Endothelial cell of umbilical vein (primary cell): ENCODE measurements at regions not wholly inside any gene's neighbourhood (a gene's known extent, or its start where the extent isn't known, plus 50 kb on each side); places are given as distances from the start of the nearest gene placed in this dataset.

Source experiments
- BruUV-seq: library from RNA; stranded (reverse); fragments of 400-500 nt; replicated peaks from 2 replicates; lab custom pipeline; 2021; lab: Mats Ljungman, UMichigan
- CTCF ChIA-PET: fragments of 300-600, 350-600 bp; sonication (Branson Sonifier 250); formaldehyde crosslinking; loops from one replicate; lab custom pipeline; 2021; ENCODE audit warnings: antibody characterized with exemption, inconsistent platforms; lab: Charles Lee
- POLR2A ChIA-PET: fragments of 300-600, 350-600 bp; sonication (Branson Sonifier 250); formaldehyde crosslinking; loops from one replicate; lab custom pipeline; 2021; ENCODE audit warnings: antibody characterized with exemption, inconsistent platforms; lab: Charles Lee
- DNase-seq: peaks from one replicate; pipeline ENCODE4 v3.0.0-alpha.2; 2011; ENCODE audit warnings: low read depth, low spot score
- FAIRE-seq: peaks from 2 replicates; lab custom pipeline; 2011; peaks lifted over from hg19 to GRCh38; lab: Jason Lieb, UNC
- H2AFZ ChIP-seq: 2 replicates; pipeline ENCODE4 v1.6.0; 2012; ENCODE audit warnings: low read depth, low read length, control low read depth, inconsistent platforms
- H3K27ac ChIP-seq: 2 replicates; pipeline ENCODE4 v1.5.1; 2011; ENCODE audit warnings: low read depth, mild to moderate bottlenecking, control low read depth, low read length, moderate library complexity; ENCODE audit not compliant: insufficient read depth
- H3K27me3 ChIP-seq, 2 experiments: 2 replicates each; pipeline versions ENCODE4 v1.6.0 to v1.6.1; 2011; ENCODE audit warnings: low read length in 2 of 2, mixed read lengths in 1 of 2; ENCODE audit not compliant: control insufficient read depth in 2 of 2, insufficient read depth in 2 of 2
- H3K36me3 ChIP-seq, 2 experiments: 2 replicates in 1 of 2; 3 replicates in 1 of 2; pipeline ENCODE4 v1.5.1; 2011; ENCODE audit warnings: low read length in 2 of 2, mild to moderate bottlenecking in 1 of 2, moderate library complexity in 1 of 2; ENCODE audit not compliant: control insufficient read depth in 2 of 2, insufficient read depth in 2 of 2; ENCODE audit errors: extremely low read depth in 1 of 2
- H3K4me1 ChIP-seq: 3 replicates; pipeline ENCODE4 v1.5.1; 2011; ENCODE audit warnings: mild to moderate bottlenecking, low read length; ENCODE audit not compliant: control insufficient read depth, insufficient read depth; ENCODE audit errors: extremely low read depth
- H3K4me2 ChIP-seq: 2 replicates; pipeline ENCODE4 v1.6.1; 2011; ENCODE audit warnings: low read length, control low read depth, mixed read lengths; ENCODE audit not compliant: insufficient read depth
- H3K4me3 ChIP-seq, 3 experiments: fragments of 200-600 bp in 1 of 3; sonication (generic), shearing (Covaris generic) in 1 of 3; replicated peaks in 1 of 3; 2 replicates each; pipeline ENCODE4 v1.5.1; 2011 to 2016; ENCODE audit warnings: control low read depth in 3 of 3, low read length in 3 of 3, mild to moderate bottlenecking in 2 of 3, inconsistent platforms in 1 of 3, low read depth in 1 of 3, moderate library complexity in 1 of 3; ENCODE audit not compliant: insufficient read depth in 1 of 3
- H3K79me2 ChIP-seq: 2 replicates; pipeline ENCODE4 v1.6.0; 2012; ENCODE audit warnings: low read length, inconsistent platforms; ENCODE audit not compliant: control insufficient read depth, insufficient read depth
- H3K9ac ChIP-seq: replicated peaks from 2 replicates; pipeline ENCODE3; 2011; ENCODE audit warnings: low read length, control low read depth; ENCODE audit not compliant: insufficient read depth; ENCODE audit errors: extremely low read depth
- H3K9me1 ChIP-seq: replicated peaks from 3 replicates; pipeline ENCODE4 v1.6.0; 2011; ENCODE audit warnings: mild to moderate bottlenecking, low read length; ENCODE audit not compliant: control insufficient read depth, insufficient read depth; ENCODE audit errors: extremely low read depth
- H3K9me3 ChIP-seq: replicated peaks from 2 replicates; pipeline ENCODE4 v1.5.1; 2012; ENCODE audit warnings: low read length, inconsistent platforms; ENCODE audit not compliant: control insufficient read depth, insufficient read depth
- H4K20me1 ChIP-seq: replicated peaks from 2 replicates; pipeline ENCODE3; 2011; ENCODE audit warnings: mild to moderate bottlenecking, low read length; ENCODE audit not compliant: control insufficient read depth, insufficient read depth; ENCODE audit errors: extremely low read depth
- CTCF ChIP-seq, 2 donors: IDR thresholded peaks; 1 replicate in 1 of 2; 2 replicates in 1 of 2; pipeline ENCODE4 v1.5.1; 2011; ENCODE audit warnings: low read length in 2 of 2, mild to moderate bottlenecking in 2 of 2, moderate library complexity in 2 of 2, control low read depth in 1 of 2, inconsistent platforms in 1 of 2, low read depth in 1 of 2; ENCODE audit not compliant: insufficient read depth in 1 of 2; ENCODE audit errors: extremely low read depth in 1 of 2
- EZH2 ChIP-seq: IDR thresholded peaks from 2 replicates; pipeline ENCODE4 v1.6.1; 2012; ENCODE audit warnings: borderline replicate concordance, low read depth, mild to moderate bottlenecking, moderate library complexity, low read length, inconsistent platforms; ENCODE audit not compliant: severe bottlenecking
- FOS ChIP-seq: IDR thresholded peaks from 2 replicates; pipeline ENCODE4 v1.6.1; 2011; ENCODE audit warnings: mild to moderate bottlenecking, low read length, moderate library complexity, borderline replicate concordance; ENCODE audit not compliant: insufficient read depth
- GATA2 ChIP-seq: IDR thresholded peaks from 2 replicates; pipeline ENCODE4 v1.7.0; 2011; ENCODE audit warnings: low read depth, mild to moderate bottlenecking, moderate library complexity, mixed read lengths, low read length; ENCODE audit not compliant: insufficient read length, insufficient read depth
- JUN ChIP-seq: IDR thresholded peaks from 2 replicates; pipeline ENCODE4 v1.6.1; 2011; ENCODE audit warnings: borderline replicate concordance, low read depth; ENCODE audit not compliant: insufficient read length, insufficient read depth
- MAX ChIP-seq: IDR thresholded peaks from 2 replicates; pipeline ENCODE4 v1.6.1; 2011; ENCODE audit not compliant: insufficient read depth, insufficient read length
- MYC ChIP-seq: IDR thresholded peaks from one replicate; pipeline ENCODE4 v1.6.1; 2011; ENCODE audit warnings: mild to moderate bottlenecking, low read depth, low read length
- POLR2A ChIP-seq: IDR thresholded peaks from 2 replicates; pipeline ENCODE4 v1.6.1; 2012; ENCODE audit warnings: low read depth, mild to moderate bottlenecking, control low read depth, low read length
- POLR2AphosphoS5 ChIP-seq: IDR thresholded peaks from 2 replicates; pipeline ENCODE4 v1.6.1; 2012; ENCODE audit warnings: low read depth, mild to moderate bottlenecking, control low read depth, low read length, moderate library complexity; ENCODE audit not compliant: insufficient read depth
- dilution Hi-C: fragments of 300-500 bp; cut with MboI; formaldehyde crosslinking; loops from one replicate; pipeline ENCODE4 v1.15.0; 2019; ENCODE audit warnings: low sequenced_read_pairs; ENCODE audit not compliant: extremely low pct_ligation_motif_present
- intact Hi-C: fragments of 100-400 bp; cut with micrococcal nuclease; formaldehyde crosslinking; loops from one replicate; pipeline ENCODE4 v1.10.0; 2022

GRCh38 chr21:14751011-14751410, 204.9 kb upstream of the SAMSN1 start:
- FAIRE-seq (no peak), DNase-seq (no peak)
- Histone ChIP-seq H3K79me2 (no peaks in the 10 kb centered on the region), H3K9ac (no peak overlapping the region), H3K36me3 (no peaks in the 10 kb centered on the region), H3K4me3 (no peak overlapping the region), H3K27ac (no peak overlapping the region), H4K20me1 (no peaks in the 10 kb centered on the region), H3K9me1 (no peaks in the 10 kb centered on the region), H2AFZ (no peak overlapping the region), H3K4me1 (no peaks in the 10 kb centered on the region), H3K27me3 (no peaks in the 10 kb centered on the region), H3K9me3 (no peaks in the 10 kb centered on the region), H3K4me2 (no peak overlapping the region)
- POLR2A ChIA-PET: no interaction called here
- intact Hi-C loops (no loop called here), dilution Hi-C loops (no loop called here)
- no peak for TF ChIP-seq JUN
- TF ChIP-seq MAX: no peak
- TF ChIP-seq POLR2A: no peak
- TF ChIP-seq CTCF (IDR thresholded peaks at IDR 0.05; ENCODE audit: extremely low read depth in 1 of 2, insufficient read depth in 1 of 2, low read depth in 1 of 2, low read length in 2 of 2): no peak
- TF ChIP-seq MYC: no peak
- TF ChIP-seq GATA2: no peak
- no peak for TF ChIP-seq POLR2AphosphoS5
- no peak for TF ChIP-seq EZH2
- TF ChIP-seq FOS: no peak
- BruUV-seq: no TSS peak
- CTCF ChIA-PET: no interaction called here
